GM23338 (cell line): ENCODE measurements at regions not wholly inside any gene's neighbourhood (a gene's known extent, or its start where the extent isn't known, plus 50 kb on each side); places are given as distances from the start of the nearest gene placed in this dataset.

Source experiments
- ATAC-seq: fragments of 200-7000 bp; cut with Tn5 transposase; 3 replicates; pipeline ENCODE4 v1.9.1; 2020
- DNase-seq: peaks from one replicate; pipeline ENCODE4 v3.0.0-alpha.2; 2015; ENCODE audit warnings: low spot score
- H2AFZ ChIP-seq: fragments of 200-600 bp; sonication (generic); 2 replicates; pipeline ENCODE4 v1.8.0; 2016; ENCODE audit warnings: antibody characterized with exemption, mild to moderate bottlenecking, moderate library complexity
- H3F3A ChIP-seq: fragments of 200-600 bp; sonication (generic); replicated peaks from 2 replicates; pipeline ENCODE4 v1.8.0; 2017; ENCODE audit warnings: antibody characterized with exemption, mixed run types, low read depth
- H3K27ac ChIP-seq: fragments of 200-600 bp; sonication (generic); 2 replicates; pipeline ENCODE4 v1.6.1; 2016; ENCODE audit warnings: low read depth
- H3K27me3 ChIP-seq: fragments of 200-600 bp; sonication (generic); 2 replicates; pipeline ENCODE4 v1.8.0; 2016; ENCODE audit warnings: mild to moderate bottlenecking, mixed run types, moderate library complexity; ENCODE audit not compliant: insufficient read depth
- H3K36me3 ChIP-seq: fragments of 200-600 bp; sonication (generic); 2 replicates; pipeline ENCODE4 v1.8.0; 2016; ENCODE audit warnings: mild to moderate bottlenecking; ENCODE audit not compliant: insufficient read depth
- H3K4me1 ChIP-seq: fragments of 200-600 bp; sonication (generic); 2 replicates; pipeline ENCODE4 v1.8.0; 2016; ENCODE audit warnings: mild to moderate bottlenecking, moderate library complexity; ENCODE audit not compliant: insufficient read depth
- H3K4me2 ChIP-seq: fragments of 200-600 bp; sonication (generic); 2 replicates; pipeline ENCODE4 v1.7.1; 2017; ENCODE audit warnings: mixed run types
- H3K4me3 ChIP-seq: fragments of 200-600 bp; sonication (generic); 2 replicates; pipeline ENCODE4 v1.6.1; 2016; ENCODE audit warnings: mixed run types
- H3K79me2 ChIP-seq: fragments of 200-600 bp; sonication (generic); replicated peaks from 2 replicates; pipeline ENCODE4 v1.8.0; 2017; ENCODE audit warnings: mild to moderate bottlenecking; ENCODE audit not compliant: insufficient read depth
- H3K9me2 ChIP-seq: fragments of 200-600 bp; sonication (generic); 2 replicates; pipeline ENCODE4 v1.8.0; 2017; ENCODE audit not compliant: insufficient read depth
- H4K20me1 ChIP-seq: fragments of 200-600 bp; sonication (generic); replicated peaks from 2 replicates; pipeline ENCODE4 v1.8.0; 2017; ENCODE audit warnings: mild to moderate bottlenecking; ENCODE audit not compliant: insufficient read depth
- H3K27ac Mint-ChIP-seq: 2 replicates; pipeline ENCODE4 v1.8.0; 2020; ENCODE audit warnings: inconsistent platforms, mild to moderate bottlenecking, moderate library complexity, mixed read lengths
- H3K27me3 Mint-ChIP-seq: 3 replicates; pipeline ENCODE4 v1.8.0; 2022; ENCODE audit warnings: low read depth, mild to moderate bottlenecking, moderate library complexity, mixed read lengths, inconsistent platforms; ENCODE audit not compliant: insufficient read depth, poor library complexity
- H3K36me3 Mint-ChIP-seq: 3 replicates; pipeline ENCODE4 v1.8.0; 2021; ENCODE audit warnings: low read depth, mild to moderate bottlenecking, inconsistent platforms, moderate library complexity, mixed read lengths
- H3K4me1 Mint-ChIP-seq: 3 replicates; pipeline ENCODE4 v1.8.0; 2020; ENCODE audit warnings: mild to moderate bottlenecking, inconsistent platforms, mixed read lengths
- H3K4me3 Mint-ChIP-seq: 3 replicates; pipeline ENCODE4 v1.8.0; 2021; ENCODE audit warnings: moderate library complexity, mild to moderate bottlenecking, inconsistent platforms, mixed read lengths
- H3K9me3 Mint-ChIP-seq: 3 replicates; pipeline ENCODE4 v1.8.0; 2020; ENCODE audit warnings: moderate library complexity, mild to moderate bottlenecking, inconsistent platforms, mixed read lengths
- CREB1 ChIP-seq: fragments of 250-450 bp; sonication (Bioruptor Pico); IDR thresholded peaks from 2 replicates; pipeline ENCODE4 v1.5.0; 2020; ENCODE audit warnings: low read depth, mild to moderate bottlenecking, moderate library complexity
- CTCF ChIP-seq, 2 experiments: fragments of 200-600 bp in 1 of 2; sonication (generic) in 1 of 2; conservative IDR thresholded peaks; 2 replicates each; pipeline versions ENCODE4 v1.5.1 to v1.6.1; 2016 to 2017; ENCODE audit warnings: antibody characterized with exemption in 2 of 2, low read depth in 2 of 2, mild to moderate bottlenecking in 2 of 2, moderate library complexity in 1 of 2
- EZH2 ChIP-seq: fragments of 200-600 bp; sonication (generic); IDR thresholded peaks from one replicate; pipeline ENCODE4 v1.8.0; 2017; ENCODE audit warnings: antibody characterized with exemption, mild to moderate bottlenecking, low read depth; ENCODE audit not compliant: unreplicated experiment
- EZH2phosphoT487 ChIP-seq: fragments of 200-600 bp; sonication (generic); IDR thresholded peaks from one replicate; pipeline ENCODE4 v1.8.1; 2018; ENCODE audit warnings: antibody characterized with exemption; ENCODE audit not compliant: unreplicated experiment
- JUNB ChIP-seq: IDR thresholded peaks from one replicate; pipeline ENCODE4 v1.6.1; 2016; ENCODE audit warnings: antibody characterized with exemption; ENCODE audit not compliant: unreplicated experiment
- NANOG ChIP-seq: IDR thresholded peaks from 2 replicates; pipeline ENCODE4 v1.6.1; 2016; ENCODE audit warnings: antibody characterized with exemption, borderline replicate concordance
- POLR2AphosphoS5 ChIP-seq: IDR thresholded peaks from 2 replicates; pipeline ENCODE4 v1.6.1; 2016; ENCODE audit warnings: antibody characterized with exemption, low read depth
- REST ChIP-seq: IDR thresholded peaks from one replicate; pipeline ENCODE4 v1.6.1; 2018; ENCODE audit warnings: antibody characterized with exemption; ENCODE audit not compliant: unreplicated experiment
- STAT1 ChIP-seq: IDR thresholded peaks from one replicate; pipeline ENCODE4 v1.6.1; 2016; ENCODE audit warnings: antibody characterized with exemption; ENCODE audit not compliant: unreplicated experiment
- ZNF114 ChIP-seq: fragments of 250-450 bp; sonication (Bioruptor Pico); IDR thresholded peaks from 2 replicates; pipeline ENCODE4 v1.5.0; 2020; ENCODE audit warnings: mild to moderate bottlenecking, moderate library complexity
- ZNF331 ChIP-seq: fragments of 250-450 bp; sonication (Bioruptor Pico); IDR thresholded peaks from 2 replicates; pipeline ENCODE4 v1.5.0; 2020; ENCODE audit warnings: low read depth, mild to moderate bottlenecking, moderate library complexity
- ZNF462 ChIP-seq: fragments of 250-450 bp; sonication (Bioruptor Pico); IDR thresholded peaks from 2 replicates; pipeline ENCODE4 v1.5.0; 2020; ENCODE audit warnings: mild to moderate bottlenecking, moderate library complexity

GRCh38 chr6:169062272-169062671 lies 191.4 kb downstream of the THBS2 start:
- no peaks in the 10 kb centered on the region for H3K4me1 ChIP-seq
- Mint-ChIP-seq H3K4me1 (no peaks in the 10 kb centered on the region), H3K9me3 (peaks cover 18% of the 10 kb centered on the region), H3K36me3 (peaks cover 6% of the 10 kb centered on the region), H3K27me3 (no peaks in the 10 kb centered on the region), H3K27ac (no peak overlapping the region), H3K4me3 (no peak overlapping the region)
- no peak overlapping the region for H3K4me3 ChIP-seq
- ATAC-seq (no peak), DNase-seq (no peak)
- H3K4me2 ChIP-seq = no peak overlapping the region
- no peaks in the 10 kb centered on the region for H3K79me2 ChIP-seq
- H3K36me3 ChIP-seq = no peaks in the 10 kb centered on the region
- no peaks in the 10 kb centered on the region for H3K27me3 ChIP-seq
- H4K20me1 ChIP-seq = no peaks in the 10 kb centered on the region
- no peak overlapping the region for H3K27ac ChIP-seq
- H3F3A ChIP-seq = no peaks in the 10 kb centered on the region
- TF ChIP-seq NANOG (no peak), REST (no peak), EZH2 (no peak), ZNF114 (no peak), CREB1 (no peak)
- H2AFZ ChIP-seq = no peak overlapping the region
- H3K9me2 ChIP-seq = no peaks in the 10 kb centered on the region

- peaks cover 9% of the 10 kb centered on the region for H3K36me3 Mint-ChIP-seq
- TF ChIP-seq CTCF (conservative IDR thresholded peaks at IDR 0.05; ENCODE audit: low read depth in 2 of 2) (no peak), ZNF331 (CRISPR knock-in tag) (no peak), JUNB (no peak), ZNF462 (CRISPR knock-in tag) (no peak), ZNF114 (no peak), EZH2 (no peak), STAT1 (no peak), POLR2AphosphoS5 (no peak), EZH2phosphoT487 (no peak)
Observed at GRCh38 chr6:169058634-169059033, 195.0 kb downstream of the THBS2 start.

More at GRCh38 chr6:169058634-169059033, 195.0 kb downstream of the THBS2 start:
- H4K20me1 ChIP-seq = no peaks in the 10 kb centered on the region
- no peaks in the 10 kb centered on the region for H3K36me3 ChIP-seq
- ATAC-seq = no peak
- Mint-ChIP-seq H3K4me3 (no peak overlapping the region), H3K27ac (no peak overlapping the region), H3K9me3 (peaks cover 25% of the 10 kb centered on the region), H3K27me3 (no peaks in the 10 kb centered on the region), H3K4me1 (no peaks in the 10 kb centered on the region)
- no peak overlapping the region for H3K4me2 ChIP-seq
- H2AFZ ChIP-seq = no peak overlapping the region
- H3K9me2 ChIP-seq = no peaks in the 10 kb centered on the region
- H3K4me1 ChIP-seq = no peaks in the 10 kb centered on the region
- no peak for DNase-seq
- H3K27me3 ChIP-seq = no peaks in the 10 kb centered on the region
- H3K4me3 ChIP-seq = no peak overlapping the region
- H3K79me2 ChIP-seq = no peaks in the 10 kb centered on the region
- H3K27ac ChIP-seq = no peak overlapping the region
- H3F3A ChIP-seq = no peaks in the 10 kb centered on the region
